DMS153 treated with DMSO at 0.1 percent for 48 hours (cell line): ENCODE measurements at regions not wholly inside any gene's neighbourhood (a gene's known extent, or its start where the extent isn't known, plus 50 kb on each side); places are given as distances from the start of the nearest gene placed in this dataset.

Experiments
- DNase-seq: peaks from one replicate; lab custom pipeline; 2025; ENCODE audit not compliant: unreplicated experiment; lab: John Stamatoyannopoulos, UW

DNA sequence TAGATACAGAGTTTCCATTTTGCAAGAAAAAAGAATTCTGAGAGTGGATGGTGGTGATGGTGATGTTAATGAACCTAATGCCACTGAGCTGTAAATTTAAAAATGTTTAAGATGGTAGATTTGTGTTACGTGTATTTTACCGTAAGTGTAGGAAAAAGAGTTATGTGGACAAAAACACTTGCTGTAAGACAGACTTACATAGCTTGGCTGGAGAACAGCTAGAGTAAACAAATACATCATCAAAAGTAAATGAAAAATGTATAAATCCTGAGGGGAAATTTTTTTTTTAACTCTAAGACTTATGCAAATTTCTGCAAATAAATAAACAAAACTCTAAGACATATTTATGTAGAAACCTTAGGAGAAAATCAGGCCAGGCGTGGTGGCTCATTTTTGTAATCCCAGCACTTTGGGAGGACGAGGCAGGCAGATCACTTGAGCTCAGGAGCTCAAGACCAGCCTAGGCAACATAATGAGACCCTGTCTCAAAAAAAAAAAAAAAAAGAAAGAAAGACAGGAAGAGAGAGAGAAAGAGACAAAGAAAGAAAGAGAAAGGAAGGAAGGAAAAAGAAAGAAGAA lies 66.2 kb upstream of the CDK13 start:
- no peak for DNase-seq

DNA sequence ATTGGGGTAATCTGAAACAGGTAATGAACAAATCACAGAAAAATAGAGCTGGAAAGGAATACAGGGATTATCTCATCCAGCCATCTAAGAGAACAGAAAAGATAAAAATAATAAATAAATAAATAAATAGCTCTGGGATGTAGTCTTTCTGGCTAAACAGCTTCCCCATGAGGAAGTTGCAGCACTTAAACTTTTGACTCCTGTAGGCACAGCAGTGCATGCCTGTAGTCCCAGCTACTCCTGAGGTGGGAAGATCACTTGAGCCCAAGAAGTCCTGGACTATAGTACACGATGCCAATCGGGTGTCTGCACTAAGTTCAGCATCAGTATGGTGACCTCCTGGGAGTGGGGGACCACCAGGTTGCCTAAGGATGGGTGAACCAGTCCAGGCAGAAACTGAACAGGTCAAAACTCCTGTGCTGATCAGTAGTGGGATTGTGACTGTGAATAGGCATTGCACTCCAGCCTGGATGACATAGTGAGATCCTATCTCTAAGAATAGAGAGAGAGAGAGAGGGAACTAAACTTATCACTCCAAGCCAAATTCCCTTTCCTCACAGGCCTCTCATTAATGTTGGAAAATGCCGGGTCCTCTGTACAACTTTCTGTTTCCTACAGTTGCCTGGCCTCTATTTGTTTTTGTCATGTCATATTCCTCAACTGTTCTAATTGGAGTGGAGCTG lies 61.7 kb upstream of the CDK13 start:
- DNase-seq = no peak

DNA sequence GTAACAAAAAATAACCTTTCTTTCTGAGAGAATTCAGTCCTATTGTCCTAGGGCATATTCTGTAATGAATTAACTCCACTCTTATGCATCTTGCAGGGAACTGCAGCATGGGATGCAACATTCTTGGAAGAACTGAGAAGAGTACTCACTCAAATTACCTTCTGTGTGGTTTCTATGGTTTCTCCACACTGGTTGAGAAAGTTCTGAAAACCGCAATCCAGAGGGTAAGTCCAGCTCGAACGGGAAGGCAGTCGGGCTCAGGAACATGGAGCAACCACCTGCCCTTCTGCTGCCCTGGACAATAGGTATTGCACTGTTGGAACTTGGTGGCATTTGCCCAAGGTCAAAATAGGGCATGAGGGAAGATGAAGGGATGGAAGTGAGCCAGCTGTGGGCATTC lies 59.6 kb upstream of the CDK13 start:
- no peak for DNase-seq

DNA sequence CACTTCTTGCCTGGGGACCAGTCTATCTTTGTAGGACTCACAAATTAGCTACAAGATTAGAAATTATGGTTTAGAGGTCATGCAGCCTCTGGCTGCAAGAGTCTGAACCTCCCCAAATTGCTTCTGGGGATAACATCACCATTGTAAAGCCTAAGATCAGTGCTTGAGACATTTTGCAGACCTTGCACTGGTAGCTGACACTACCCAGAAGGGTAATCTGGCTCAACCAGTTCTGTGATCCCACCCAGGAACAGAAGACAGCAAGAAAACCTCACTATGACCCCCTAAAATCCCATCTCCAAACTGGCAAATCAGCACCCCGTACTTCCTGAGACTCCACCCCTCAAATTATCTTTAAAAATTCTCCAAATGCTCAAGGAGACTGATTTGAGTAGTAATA lies 58.2 kb upstream of the CDK13 start:
- DNase-seq = no peak

DNA sequence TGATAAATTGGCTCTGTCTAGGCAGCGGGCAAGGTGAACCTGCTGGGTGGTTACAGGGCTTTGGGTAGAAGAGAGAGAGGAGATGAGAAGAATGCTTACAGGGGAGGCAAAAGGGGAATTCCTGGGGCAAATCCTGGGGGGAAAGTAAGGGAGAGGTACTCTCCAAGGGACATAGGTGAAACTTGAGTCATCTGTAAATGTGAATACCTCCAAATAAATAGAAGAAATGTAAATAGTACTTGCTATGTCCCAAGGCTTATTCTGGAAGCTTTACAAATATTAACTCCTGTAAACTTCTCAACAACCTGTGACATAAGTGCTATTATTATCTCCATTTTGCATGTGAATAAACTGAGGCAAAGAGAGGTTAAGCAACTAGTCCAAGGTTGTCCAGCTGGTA lies 57.7 kb upstream of the CDK13 start:
- no peak for DNase-seq

DNA sequence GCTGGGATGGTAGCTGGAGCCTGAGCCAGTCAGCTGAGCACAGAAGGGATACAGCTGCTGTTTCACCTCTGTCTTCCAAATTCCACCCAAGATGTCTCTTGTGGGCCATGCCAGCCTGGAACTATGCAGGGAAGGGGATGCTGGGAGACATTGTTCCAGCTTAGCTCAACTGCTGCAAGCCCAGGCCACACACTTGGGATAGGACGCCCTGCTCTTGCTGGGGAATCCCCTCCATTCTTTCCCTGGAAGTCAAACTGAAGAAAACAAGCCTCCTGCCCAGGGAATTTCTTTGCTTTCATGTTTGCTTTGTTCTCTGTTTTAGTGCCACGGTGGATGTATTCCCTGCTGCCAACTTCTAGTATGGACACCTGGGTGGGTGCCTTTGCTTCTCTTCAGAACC lies 55.2 kb upstream of the CDK13 start:
- DNase-seq = no peak

DNA sequence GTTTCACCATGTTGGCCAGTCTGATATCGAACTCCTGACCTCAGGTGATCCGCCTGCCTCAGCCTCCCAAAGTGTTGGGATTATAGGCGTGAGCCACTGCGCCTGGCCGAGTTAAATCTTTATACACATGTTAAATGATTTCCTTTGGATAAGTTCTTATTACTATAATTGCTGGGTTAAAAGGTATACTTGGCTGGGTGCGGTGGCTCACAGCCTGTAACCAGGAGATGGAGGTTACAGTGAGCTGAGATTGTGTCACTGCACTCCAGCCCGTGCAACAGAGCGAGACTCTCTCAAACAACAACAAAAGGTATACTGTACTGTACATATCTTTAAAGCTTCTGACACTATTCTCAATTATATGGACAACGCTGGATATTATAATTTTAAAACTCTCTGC lies 53.2 kb upstream of the CDK13 start:
- no peak for DNase-seq

DNA sequence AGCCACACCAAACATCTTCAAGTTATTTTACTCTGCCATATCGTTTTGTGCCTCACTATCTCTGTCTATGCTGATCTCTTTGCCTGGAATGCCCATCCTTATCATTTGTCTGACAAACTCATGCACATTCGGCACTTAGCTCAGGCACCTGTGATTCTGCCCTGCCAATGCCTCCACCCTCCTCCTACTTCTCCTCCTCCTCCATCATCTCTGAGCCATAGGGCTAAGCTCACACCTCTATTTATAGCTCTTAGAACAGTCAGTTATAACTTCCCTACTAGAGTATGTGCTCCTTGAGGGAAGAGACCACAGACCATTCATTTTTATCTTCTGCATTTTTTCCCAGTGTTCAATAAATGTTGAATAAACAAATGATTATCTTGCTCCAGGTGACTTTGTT lies 51.2 kb upstream of the CDK13 start:
- DNase-seq = no peak
